OCI-LY1 (cell line): ENCODE measurements at regions not wholly inside any gene's neighbourhood (a gene's known extent, or its start where the extent isn't known, plus 50 kb on each side); places are given as distances from the start of the nearest gene placed in this dataset.

Experiments used
- EZH2 ChIP-seq: fragments of 200-600 bp; sonication (generic), shearing (Covaris generic); IDR thresholded peaks from 2 replicates; pipeline ENCODE4 v1.8.0; 2017; ENCODE audit warnings: borderline replicate concordance, mixed run types, mild to moderate bottlenecking, antibody characterized with exemption, low read length, moderate library complexity, mixed read lengths
- TF ChIP-seq, protein P1 (sequence below): fragments of 200-600 bp; sonication (generic), shearing (Covaris generic); IDR thresholded peaks from 2 replicates; pipeline ENCODE4 v1.5.1; 2017; ENCODE audit warnings: mild to moderate bottlenecking, antibody characterized with exemption, low read length, moderate library complexity, mixed read lengths

- TF ChIP-seq, protein P1, sequence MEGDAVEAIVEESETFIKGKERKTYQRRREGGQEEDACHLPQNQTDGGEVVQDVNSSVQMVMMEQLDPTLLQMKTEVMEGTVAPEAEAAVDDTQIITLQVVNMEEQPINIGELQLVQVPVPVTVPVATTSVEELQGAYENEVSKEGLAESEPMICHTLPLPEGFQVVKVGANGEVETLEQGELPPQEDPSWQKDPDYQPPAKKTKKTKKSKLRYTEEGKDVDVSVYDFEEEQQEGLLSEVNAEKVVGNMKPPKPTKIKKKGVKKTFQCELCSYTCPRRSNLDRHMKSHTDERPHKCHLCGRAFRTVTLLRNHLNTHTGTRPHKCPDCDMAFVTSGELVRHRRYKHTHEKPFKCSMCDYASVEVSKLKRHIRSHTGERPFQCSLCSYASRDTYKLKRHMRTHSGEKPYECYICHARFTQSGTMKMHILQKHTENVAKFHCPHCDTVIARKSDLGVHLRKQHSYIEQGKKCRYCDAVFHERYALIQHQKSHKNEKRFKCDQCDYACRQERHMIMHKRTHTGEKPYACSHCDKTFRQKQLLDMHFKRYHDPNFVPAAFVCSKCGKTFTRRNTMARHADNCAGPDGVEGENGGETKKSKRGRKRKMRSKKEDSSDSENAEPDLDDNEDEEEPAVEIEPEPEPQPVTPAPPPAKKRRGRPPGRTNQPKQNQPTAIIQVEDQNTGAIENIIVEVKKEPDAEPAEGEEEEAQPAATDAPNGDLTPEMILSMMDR: no peak
- no peak for TF ChIP-seq EZH2
Observed at GRCh38 chr2:180276733-180277132, 269.6 kb upstream of the CWC22 start.
